K562 (cell line): ENCODE measurements at regions not wholly inside any gene's neighbourhood (a gene's known extent, or its start where the extent isn't known, plus 50 kb on each side); places are given as distances from the start of the nearest gene placed in this dataset.

Experiments
- ATAC-seq: fragments of 200-7000 bp; cut with Tn5 transposase; 3 replicates; pipeline ENCODE4 v1.9.1; 2020; ENCODE audit warnings: moderate library complexity
- BruUV-seq: library from RNA; stranded (reverse); fragments of 400-500 nt; replicated peaks from 2 replicates; lab custom pipeline; 2021; lab: Mats Ljungman, UMichigan
- CTCF ChIA-PET: fragments of 300-600 bp; formaldehyde crosslinking; extraction: SDS; loops from one replicate; lab custom pipeline; 2021; ENCODE audit warnings: low intra/inter-chr PET ratio; lab: Yijun Ruan, JAX
- POLR2A ChIA-PET: fragments of 300-600, 350-650 bp; sonication (Branson Sonifier 250); formaldehyde crosslinking; extraction: SDS; loops from one replicate; lab custom pipeline; 2021; ENCODE audit warnings: antibody characterized with exemption, inconsistent platforms; lab: Yijun Ruan, JAX
- DNase-seq, 4 experiments: peaks; one replicate each; pipeline versions ENCODE4 v3.0.0 to v3.0.0-alpha.2; 2011 to 2018; ENCODE audit warnings: low spot score in 3 of 4, mixed read lengths in 3 of 4; ENCODE audit errors: extremely low read depth in 1 of 4
- FAIRE-seq: peaks from 2 replicates; lab custom pipeline; 2011; peaks lifted over from hg19 to GRCh38; lab: Jason Lieb, UNC
- H2AFZ ChIP-seq: 2 replicates; pipeline ENCODE4 v1.6.0; 2011; ENCODE audit warnings: low read depth, low read length, control low read depth, inconsistent platforms
- H3K27ac ChIP-seq: fragments of 200-600 bp; 3 replicates; pipeline ENCODE4 v1.8.0; 2011; ENCODE audit warnings: low read depth, mild to moderate bottlenecking, control low read depth, inconsistent platforms, low read length, moderate library complexity, mixed read lengths; ENCODE audit errors: extremely low read depth
- H3K27me3 ChIP-seq, 2 experiments: fragments of 300-600 bp in 1 of 2; 2 replicates in 1 of 2; 3 replicates in 1 of 2; pipeline versions ENCODE4 v1.6.0 to v1.8.0; 2011; ENCODE audit warnings: inconsistent platforms in 2 of 2, low read length in 2 of 2, mild to moderate bottlenecking in 1 of 2, mixed read lengths in 1 of 2, moderate library complexity in 1 of 2; ENCODE audit not compliant: control insufficient read depth in 2 of 2, insufficient read depth in 2 of 2
- H3K36me3 ChIP-seq: fragments of 300-600 bp; 3 replicates; pipeline ENCODE4 v1.8.0; 2011; ENCODE audit warnings: mild to moderate bottlenecking, low read length, inconsistent platforms; ENCODE audit not compliant: control insufficient read depth, insufficient read depth
- H3K4me1 ChIP-seq, 2 experiments: fragments of 200-600 bp in 1 of 2; replicated peaks in 1 of 2; 2 replicates in 1 of 2; 3 replicates in 1 of 2; pipeline versions ENCODE4 v1.5.1 to v1.8.0; 2011; ENCODE audit warnings: inconsistent platforms in 2 of 2, low read length in 2 of 2, mild to moderate bottlenecking in 1 of 2, mixed read lengths in 1 of 2, moderate library complexity in 1 of 2; ENCODE audit not compliant: control insufficient read depth in 2 of 2, insufficient read depth in 2 of 2
- H3K4me2 ChIP-seq: 2 replicates; pipeline ENCODE4 v1.6.1; 2011; ENCODE audit warnings: low read length, control low read depth, inconsistent platforms, mixed read lengths; ENCODE audit not compliant: insufficient read depth
- H3K4me3 ChIP-seq: fragments of 200-600 bp; sonication (generic), shearing (Covaris generic); 2 replicates; pipeline ENCODE4 v1.5.1; 2016; ENCODE audit warnings: control low read depth, inconsistent platforms
- H3K79me2 ChIP-seq: fragments of 200-600 bp; 3 replicates; pipeline ENCODE4 v1.8.0; 2011; ENCODE audit warnings: low read length, inconsistent platforms; ENCODE audit not compliant: control insufficient read depth, insufficient read depth
- H3K9ac ChIP-seq, 2 experiments: 2 replicates each; pipeline versions ENCODE4 v1.6.0 to v1.6.1; 2011; ENCODE audit warnings: low read depth in 2 of 2, low read length in 2 of 2, control low read depth in 1 of 2, inconsistent platforms in 1 of 2, mild to moderate bottlenecking in 1 of 2, mixed read lengths in 1 of 2; ENCODE audit not compliant: insufficient read depth in 1 of 2
- H3K9me1 ChIP-seq: one replicate; pipeline ENCODE4 v1.6.0; 2011; ENCODE audit warnings: inconsistent platforms, mild to moderate bottlenecking, low read length, moderate library complexity; ENCODE audit not compliant: control insufficient read depth, insufficient read depth
- H3K9me3 ChIP-seq: replicated peaks from 2 replicates; pipeline ENCODE4 v1.5.1; 2011; ENCODE audit warnings: low read depth, low read length, inconsistent platforms; ENCODE audit not compliant: control insufficient read depth, insufficient read depth
- H4K20me1 ChIP-seq: replicated peaks from 2 replicates; pipeline ENCODE4 v1.6.1; 2011; ENCODE audit warnings: low read length, inconsistent platforms, mixed read lengths; ENCODE audit not compliant: control insufficient read depth, insufficient read depth
- BHLHE40 ChIP-seq: IDR thresholded peaks from 2 replicates; pipeline ENCODE4 v1.6.1; 2011; ENCODE audit warnings: low read length, improper control_type of control experiment
- CREB1 ChIP-seq, 2 experiments: sonication (generic) in 1 of 2; formaldehyde crosslinking in 1 of 2; IDR thresholded peaks; 2 replicates each; pipeline versions ENCODE4 v1.6.1 to v1.8.0; 2012 to 2022; ENCODE audit warnings: inconsistent platforms in 1 of 2, mild to moderate bottlenecking in 1 of 2, missing genetic modification reagents in 1 of 2, moderate library complexity in 1 of 2
- HDAC1 ChIP-seq, 2 experiments: fragments of 450-650 bp; IDR thresholded peaks; 2 replicates each; pipeline ENCODE4 v1.6.1; 2016 to 2017; ENCODE audit warnings: inconsistent platforms in 1 of 2, mild to moderate bottlenecking in 1 of 2, moderate library complexity in 1 of 2
- KHSRP ChIP-seq: fragments of 450-650 bp; IDR thresholded peaks from 2 replicates; pipeline ENCODE4 v1.6.1; 2017
- MTF1 ChIP-seq: fragments of 250-450 bp; sonication (Bioruptor Pico); IDR thresholded peaks from 2 replicates; pipeline ENCODE4 v1.9.0; 2021; ENCODE audit warnings: moderate library complexity, mild to moderate bottlenecking, inconsistent platforms, borderline replicate concordance
- PHB ChIP-seq: fragments of 250-450 bp; sonication (Bioruptor Pico); IDR thresholded peaks from 2 replicates; pipeline ENCODE4 v1.5.0; 2021
- POLR2B ChIP-seq: fragments of 450-650 bp; IDR thresholded peaks from 2 replicates; pipeline ENCODE4 v1.6.1; 2018; ENCODE audit warnings: low read depth; ENCODE audit not compliant: partially characterized antibody
- RREB1 ChIP-seq: fragments of 250-450 bp; sonication (Bioruptor Pico); IDR thresholded peaks from 2 replicates; pipeline ENCODE4 v1.4.0; 2020
- TAF1 ChIP-seq: IDR thresholded peaks from 2 replicates; pipeline ENCODE4 v1.6.1; 2011; ENCODE audit warnings: mild to moderate bottlenecking, low read length, moderate library complexity; ENCODE audit not compliant: insufficient read depth, control insufficient read depth, severe bottlenecking; ENCODE audit errors: extremely low read depth
- VEZF1 ChIP-seq: fragments of 200-800 bp; sonication (Bioruptor generic); IDR thresholded peaks from 2 replicates; pipeline ENCODE4 v1.6.1; 2017; ENCODE audit warnings: missing genetic modification characterization, missing compliant biosample characterization
- ZNF324 ChIP-seq: fragments of 250-450 bp; sonication (Bioruptor Pico); IDR thresholded peaks from 2 replicates; pipeline ENCODE4 v1.4.0; 2020; ENCODE audit warnings: mild to moderate bottlenecking
- ZNF589 ChIP-seq: fragments of 200-800 bp; sonication (Bioruptor generic); IDR thresholded peaks from 2 replicates; pipeline ENCODE4 v1.6.1; 2016; ENCODE audit warnings: low read depth, missing genetic modification characterization, missing compliant biosample characterization
- WGBS: fragments of 100-300 bp; shearing (Covaris generic); methylation state at CpG from one replicate; pipeline ENCODE4 v1.1.6; 2016; ENCODE audit warnings: low coverage, mixed read lengths; ENCODE audit not compliant: insufficient coverage; ENCODE audit errors: missing lambda C conversion rate; 5-methylcytosine and 5-hydroxymethylcytosine counted together
- in situ Hi-C: fragments of 300-500 bp; cut with MboI; formaldehyde crosslinking; loops from 4 replicates; pipeline ENCODE4 v1.15.0; 2018; ENCODE audit warnings: inconsistent platforms, mixed read lengths
- intact Hi-C: fragments of 100-400 bp; cut with micrococcal nuclease; formaldehyde crosslinking; loops from 2 replicates; pipeline ENCODE4 v1.14.2; 2022

GRCh38 chr4:30904215-30904555 is 184.0 kb downstream of the PCDH7 start (continued):
- TF ChIP-seq ZNF589 (CRISPR knock-in tag): no peak
- TF ChIP-seq KHSRP: no peak

- ChIA-PET POLR2A (no interaction called here), CTCF (no interaction called here)
- no peak for ATAC-seq
- no peak overlapping the region for H3K9ac ChIP-seq
- H3K4me2 ChIP-seq: no peak overlapping the region
- no peaks in the 10 kb centered on the region for H3K9me3 ChIP-seq
- H3K36me3 ChIP-seq: no peaks in the 10 kb centered on the region
- 0% methylated on average over 2 of the region's 2 CpGs for WGBS
- no peak overlapping the region for H3K4me3 ChIP-seq
- intact Hi-C loops (no loop called here), in situ Hi-C loops (no loop called here)
- no peaks in the 10 kb centered on the region for H4K20me1 ChIP-seq
- no TSS peak for BruUV-seq
- DNase-seq: no peak
- no peaks in the 10 kb centered on the region for H3K9me1 ChIP-seq
- FAIRE-seq: no peak
- no peak overlapping the region for H3K27ac ChIP-seq
- H3K79me2 ChIP-seq: no peaks in the 10 kb centered on the region
- H3K27me3 ChIP-seq: no peaks in the 10 kb centered on the region
- no peaks in the 10 kb centered on the region for H3K4me1 ChIP-seq
- no peak overlapping the region for H2AFZ ChIP-seq
- TF ChIP-seq POLR2B: no peak
- no peak for TF ChIP-seq PHB (CRISPR knock-in tag)
- no peak for TF ChIP-seq HDAC1 (IDR thresholded peaks at IDR 0.05)
- no peak for TF ChIP-seq CREB1 (IDR thresholded peaks at IDR 0.05)
- no peak for TF ChIP-seq CREB1 (CRISPR knock-in tag; IDR thresholded peaks at IDR 0.05)
- no peak for TF ChIP-seq VEZF1 (CRISPR knock-in tag)
- TF ChIP-seq ZNF324: no peak
- no peak for TF ChIP-seq TAF1
- TF ChIP-seq BHLHE40: no peak
- no peak for TF ChIP-seq MTF1 (CRISPR knock-in tag)
- no peak for TF ChIP-seq RREB1 (CRISPR knock-in tag)
These were observed 184.4 kb downstream of the PCDH7 start for GRCh38 chr4:30904588-30904987.
